IMR-90 (cell line): ENCODE measurements at regions not wholly inside any gene's neighbourhood (a gene's known extent, or its start where the extent isn't known, plus 50 kb on each side); places are given as distances from the start of the nearest gene placed in this dataset.

Source experiments
- BHLHE40 ChIP-seq: fragments of 150-350 bp; IDR thresholded peaks from 2 replicates; pipeline ENCODE4 v1.6.1; 2016; ENCODE audit warnings: mild to moderate bottlenecking, low read depth, low read length
- CEBPB ChIP-seq: IDR thresholded peaks from 2 replicates; pipeline ENCODE4 v1.6.1; 2012; ENCODE audit warnings: low read depth, low read length, improper control_type of control experiment
- CTCF ChIP-seq: conservative IDR thresholded peaks from 2 replicates; pipeline ENCODE4 v1.5.1; 2012; ENCODE audit warnings: mild to moderate bottlenecking, low read depth, low read length, improper control_type of control experiment
- FOS ChIP-seq: fragments of 150-350 bp; IDR thresholded peaks from 2 replicates; pipeline ENCODE4 v1.6.1; 2016; ENCODE audit warnings: low read depth, low read length
- MXI1 ChIP-seq: IDR thresholded peaks from 2 replicates; pipeline ENCODE4 v1.6.1; 2012; ENCODE audit warnings: low read depth, mild to moderate bottlenecking, low read length, moderate library complexity, borderline replicate concordance
- POLR2A ChIP-seq: IDR thresholded peaks from 2 replicates; pipeline ENCODE4 v1.6.1; 2012; ENCODE audit warnings: mild to moderate bottlenecking, low read depth, low read length
- RAD21 ChIP-seq: IDR thresholded peaks from 2 replicates; pipeline ENCODE4 v1.6.1; 2012; ENCODE audit warnings: low read length, improper control_type of control experiment
- RCOR1 ChIP-seq: IDR thresholded peaks from 2 replicates; pipeline ENCODE4 v1.6.1; 2012; ENCODE audit warnings: mild to moderate bottlenecking, low read length, improper control_type of control experiment; ENCODE audit not compliant: insufficient replicate concordance
- RFX5 ChIP-seq: IDR thresholded peaks from 2 replicates; pipeline ENCODE4 v1.8.0; 2012; ENCODE audit warnings: low read depth, mild to moderate bottlenecking, low read length, moderate library complexity
- SMC3 ChIP-seq: fragments of 150-350 bp; IDR thresholded peaks from 2 replicates; pipeline ENCODE4 v1.6.1; 2016; ENCODE audit warnings: low read depth, mild to moderate bottlenecking, antibody characterized with exemption, low read length, moderate library complexity
- TF ChIP-seq, protein P1 (sequence below): fragments of 150-350 bp; IDR thresholded peaks from 2 replicates; pipeline ENCODE4 v1.6.1; 2017; ENCODE audit warnings: mild to moderate bottlenecking, antibody characterized with exemption, low read length, low read depth
- TF ChIP-seq, protein P2 (sequence below): fragments of 150-350 bp; IDR thresholded peaks from 2 replicates; pipeline ENCODE4 v1.6.1; 2016; ENCODE audit warnings: low read depth, mild to moderate bottlenecking, low read length, moderate library complexity, borderline replicate concordance

DNA sequence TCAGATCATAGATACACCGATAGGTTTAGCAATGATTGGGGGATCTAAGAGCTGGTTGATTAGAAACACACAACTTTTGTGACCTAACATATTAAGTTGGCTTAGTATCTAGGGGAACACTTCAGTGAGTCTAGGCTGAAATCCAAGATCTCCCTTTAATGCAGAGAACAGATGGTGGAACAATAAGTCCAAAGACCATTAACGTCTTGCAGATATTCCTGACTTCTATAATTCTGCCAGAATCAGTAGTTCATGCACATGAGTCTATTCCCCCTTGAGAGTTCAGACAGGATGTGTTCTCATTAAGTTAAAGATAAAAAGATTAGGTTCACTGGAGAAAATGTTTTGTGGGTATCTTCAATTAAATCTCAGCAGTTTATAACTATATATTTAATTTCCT is 506.5 kb downstream of the TSN start:
- TF ChIP-seq CTCF, result no peak
- TF ChIP-seq, protein P1, sequence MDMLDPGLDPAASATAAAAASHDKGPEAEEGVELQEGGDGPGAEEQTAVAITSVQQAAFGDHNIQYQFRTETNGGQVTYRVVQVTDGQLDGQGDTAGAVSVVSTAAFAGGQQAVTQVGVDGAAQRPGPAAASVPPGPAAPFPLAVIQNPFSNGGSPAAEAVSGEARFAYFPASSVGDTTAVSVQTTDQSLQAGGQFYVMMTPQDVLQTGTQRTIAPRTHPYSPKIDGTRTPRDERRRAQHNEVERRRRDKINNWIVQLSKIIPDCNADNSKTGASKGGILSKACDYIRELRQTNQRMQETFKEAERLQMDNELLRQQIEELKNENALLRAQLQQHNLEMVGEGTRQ, result no peak
- no peak for TF ChIP-seq MXI1
- no peak for TF ChIP-seq RAD21
- TF ChIP-seq POLR2A, result no peak
- no peak for TF ChIP-seq FOS
- no peak for TF ChIP-seq RCOR1
- TF ChIP-seq CEBPB, result no peak
- TF ChIP-seq, protein P2, sequence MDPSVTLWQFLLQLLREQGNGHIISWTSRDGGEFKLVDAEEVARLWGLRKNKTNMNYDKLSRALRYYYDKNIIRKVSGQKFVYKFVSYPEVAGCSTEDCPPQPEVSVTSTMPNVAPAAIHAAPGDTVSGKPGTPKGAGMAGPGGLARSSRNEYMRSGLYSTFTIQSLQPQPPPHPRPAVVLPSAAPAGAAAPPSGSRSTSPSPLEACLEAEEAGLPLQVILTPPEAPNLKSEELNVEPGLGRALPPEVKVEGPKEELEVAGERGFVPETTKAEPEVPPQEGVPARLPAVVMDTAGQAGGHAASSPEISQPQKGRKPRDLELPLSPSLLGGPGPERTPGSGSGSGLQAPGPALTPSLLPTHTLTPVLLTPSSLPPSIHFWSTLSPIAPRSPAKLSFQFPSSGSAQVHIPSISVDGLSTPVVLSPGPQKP, result no peak
- no peak for TF ChIP-seq RFX5
- no peak for TF ChIP-seq BHLHE40
- no peak for TF ChIP-seq SMC3
